HG03521 (cell line): ENCODE measurements at regions not wholly inside any gene's neighbourhood (a gene's known extent, or its start where the extent isn't known, plus 50 kb on each side); places are given as distances from the start of the nearest gene placed in this dataset.
"Not testable (repeated sequence)": the region's sequence is repeated elsewhere in the genome, so short reads cannot be mapped to it uniquely, and the experiment has no call there.

Experiments used
- ATAC-seq: cut with Tn5 transposase; IDR thresholded peaks from one replicate; pipeline ENCODE4 v1.9.1; 2021; ENCODE audit warnings: mild to moderate bottlenecking, moderate library complexity; ENCODE audit not compliant: unreplicated experiment

DNA sequence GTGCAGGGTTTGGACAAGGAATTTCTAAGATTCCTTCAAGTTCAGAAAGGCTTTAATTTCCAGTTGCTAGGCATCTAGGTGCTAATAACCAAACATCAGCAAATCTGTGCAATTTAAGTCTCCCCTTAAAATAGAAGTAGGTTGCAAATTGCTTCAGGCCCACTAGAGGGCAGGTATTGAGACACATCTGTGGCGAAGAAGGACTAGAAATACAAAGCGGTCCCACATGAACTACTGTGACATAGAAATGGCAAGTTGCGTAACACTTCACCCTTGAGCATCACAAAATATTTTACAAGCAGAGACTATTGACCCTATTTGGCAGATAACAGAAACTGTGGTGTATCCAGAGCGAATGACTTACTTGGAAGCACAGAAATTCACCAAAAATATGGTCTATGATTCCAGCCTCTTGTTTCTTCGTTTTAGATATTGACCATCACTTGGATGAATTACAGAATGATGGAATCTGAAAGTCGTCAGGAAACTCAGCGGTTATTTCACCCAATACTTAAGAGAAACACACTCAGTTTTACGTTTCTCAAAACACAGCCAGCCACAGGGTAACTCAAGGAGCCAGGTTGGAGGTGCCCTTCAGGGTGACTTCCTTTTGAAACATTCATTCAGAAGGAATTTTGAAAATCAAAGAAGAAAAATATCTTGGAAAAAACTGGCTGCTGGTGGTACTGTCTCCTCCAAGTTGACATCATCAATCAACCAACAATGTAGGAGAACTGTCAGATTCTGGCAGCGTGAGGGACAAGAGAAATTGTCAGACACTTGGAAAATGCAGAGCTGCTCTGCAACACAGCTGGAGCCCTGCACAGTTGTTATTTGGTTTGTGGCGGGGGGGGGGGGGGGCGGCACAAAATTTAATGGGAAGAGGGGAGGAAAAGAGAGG is 256.3 kb upstream of the MINDY3 start:
- peak; percentile 73 for ATAC-seq

DNA sequence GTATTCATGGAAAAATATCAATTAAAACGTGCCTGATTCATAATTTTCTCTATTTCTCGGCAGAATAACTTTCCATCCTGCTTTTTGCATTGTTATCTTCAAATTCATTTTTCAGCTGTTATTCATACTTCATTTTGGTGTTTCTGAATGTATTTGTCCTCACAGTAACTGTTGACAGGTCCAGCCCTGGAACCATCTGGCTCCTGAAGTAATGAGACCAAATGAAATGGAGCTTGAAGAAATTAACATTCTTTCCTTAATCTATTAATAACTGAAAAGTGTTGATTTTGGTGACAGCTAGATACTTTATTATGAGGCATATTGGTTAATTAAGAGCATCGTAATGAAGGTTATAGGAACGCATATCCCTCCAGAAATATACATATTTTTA is 257.0 kb upstream of the MINDY3 start:
- no peak for ATAC-seq

- ATAC-seq: no peak
These were observed 259.1 kb upstream of the MINDY3 start for GRCh38 chr10:16119445-16119844.

- no peak for ATAC-seq
These were observed 260.3 kb upstream of the MINDY3 start for GRCh38 chr10:16120563-16120962.

DNA sequence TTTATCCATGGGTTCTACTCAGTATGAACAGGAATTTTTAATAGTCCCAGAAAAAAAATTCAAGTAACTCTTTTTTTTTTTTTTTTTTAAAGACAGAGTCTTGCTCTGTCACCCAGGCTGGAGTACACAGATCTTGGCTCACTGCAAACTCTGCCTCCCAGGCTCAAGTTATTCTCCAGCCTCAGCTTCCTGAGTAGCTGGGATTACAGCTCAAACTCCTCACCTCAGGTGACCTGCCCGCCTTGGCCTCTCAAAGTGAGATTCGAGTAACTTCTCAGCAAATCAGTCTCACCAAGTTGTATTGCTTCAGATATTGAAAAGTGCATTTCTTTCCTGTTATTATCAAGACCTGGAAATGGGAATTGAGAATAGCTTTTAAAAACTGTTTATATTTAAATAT is 281.2 kb upstream of the MINDY3 start:
- no peak for ATAC-seq

GRCh38 chr10:16146993-16147392 is 286.7 kb upstream of the MINDY3 start:
- ATAC-seq: no peak

DNA sequence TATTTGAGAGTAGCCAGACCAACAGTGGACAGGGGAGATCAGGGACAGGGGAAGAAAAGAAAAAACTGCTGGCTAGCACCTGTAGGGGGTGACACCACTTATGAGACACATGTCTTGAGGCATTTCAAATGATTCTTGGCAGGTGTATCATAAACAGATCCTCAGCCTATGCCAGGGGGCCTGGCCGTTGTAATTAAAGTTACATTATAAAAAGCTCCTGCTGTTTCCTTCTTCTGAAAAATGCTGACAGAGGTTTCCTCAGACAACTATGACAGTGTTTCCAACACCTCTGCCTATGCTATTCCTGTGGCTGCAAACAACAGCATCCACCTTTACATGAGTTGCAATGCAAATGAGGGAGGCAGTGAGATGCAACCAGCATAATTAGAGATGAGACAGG is 281.0 kb upstream of the PTER start:
- no peak for ATAC-seq

- no peak for ATAC-seq
These were observed 280.1 kb upstream of the PTER start for GRCh38 chr10:16156681-16157080.

- not testable (repeated sequence) for ATAC-seq
These were observed 271.7 kb upstream of the PTER start for GRCh38 chr10:16165067-16165466.

- no peak for ATAC-seq
These were observed 254.7 kb upstream of the PTER start for GRCh38 chr10:16182144-16182543.

DNA sequence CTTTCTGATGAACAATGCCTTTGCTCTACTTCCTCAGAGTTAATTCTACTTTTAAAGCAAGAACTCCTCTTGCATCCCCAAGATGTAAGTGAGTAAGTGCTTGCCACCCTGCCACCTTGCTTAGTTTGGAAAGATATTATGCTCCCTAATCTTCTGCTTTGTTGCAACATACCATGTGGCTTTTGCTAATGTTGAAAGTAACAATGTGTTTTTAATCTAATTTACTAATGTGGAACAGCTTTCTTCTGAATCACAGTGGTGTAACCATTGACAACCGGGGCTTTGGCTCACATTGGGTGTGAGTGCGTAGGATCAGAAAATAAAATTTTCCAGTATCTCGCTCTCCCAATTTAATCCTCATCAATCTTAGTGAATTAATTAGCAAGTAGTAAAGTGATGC is 254.1 kb upstream of the PTER start:
- no peak for ATAC-seq

- no peak for ATAC-seq
These were observed 252.7 kb upstream of the PTER start for GRCh38 chr10:16184096-16184597.

DNA sequence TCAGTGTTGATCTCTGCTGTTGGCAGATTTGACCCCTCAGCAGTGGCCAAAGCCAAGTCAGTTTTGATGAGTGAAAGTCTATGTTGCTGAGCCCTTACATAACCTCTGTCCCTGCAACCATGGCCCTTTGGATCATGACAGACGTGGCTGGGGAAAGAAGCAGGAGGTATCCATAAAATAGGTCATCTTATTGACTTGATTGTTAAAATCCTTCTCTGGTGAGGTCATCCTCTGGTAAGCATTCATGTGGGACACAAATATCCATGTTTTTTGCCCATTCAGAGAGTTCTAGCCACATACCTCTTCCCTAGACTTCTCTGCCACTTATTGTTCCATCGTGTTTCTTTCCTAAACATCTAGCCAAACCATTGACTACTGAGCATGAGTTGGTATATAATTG is 251.9 kb upstream of the PTER start:
- no peak for ATAC-seq

GRCh38 chr10:16186564-16186963 is 250.2 kb upstream of the PTER start:
- no peak for ATAC-seq

- ATAC-seq: no peak
These were observed 249.6 kb upstream of the PTER start for GRCh38 chr10:16187161-16187560.

DNA sequence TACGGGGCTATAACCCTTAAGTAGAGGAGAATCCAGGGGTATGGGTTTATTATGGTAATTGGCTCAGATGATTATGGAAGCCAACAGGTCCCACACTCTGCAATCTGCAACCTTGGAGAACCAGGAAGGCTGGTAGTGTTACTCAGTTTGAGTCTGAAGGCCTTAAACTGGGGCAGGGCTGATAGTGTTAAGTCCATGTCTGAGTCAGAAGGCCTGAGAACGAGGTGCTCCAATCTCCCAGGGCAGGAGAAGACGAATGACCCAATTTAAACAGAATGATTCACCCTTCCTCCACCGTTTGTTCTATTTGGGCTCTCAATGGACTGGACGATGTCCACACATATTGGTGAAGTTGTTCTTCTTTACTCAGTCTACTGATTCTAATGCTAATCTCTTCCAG is 244.5 kb upstream of the PTER start:
- ATAC-seq: no peak

DNA sequence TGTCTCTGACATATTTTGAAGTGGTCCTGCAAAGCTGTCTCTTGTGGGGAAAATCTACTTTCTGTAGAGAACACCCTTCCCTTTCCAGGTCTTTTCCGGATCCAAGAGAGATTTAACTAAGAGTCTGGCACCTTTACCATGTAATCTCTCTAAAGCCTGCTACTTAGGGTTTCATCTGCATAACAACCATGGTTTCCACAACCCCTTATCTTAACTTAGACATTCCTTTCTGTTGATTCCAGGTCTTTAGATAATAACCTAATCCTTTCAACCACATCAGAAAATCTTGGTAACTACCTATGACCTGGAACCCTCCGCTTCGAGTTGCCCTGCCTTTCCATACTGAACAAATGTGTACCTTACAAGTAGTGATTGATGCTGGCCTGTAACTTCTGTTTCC is 243.6 kb upstream of the PTER start:
- no peak for ATAC-seq

DNA sequence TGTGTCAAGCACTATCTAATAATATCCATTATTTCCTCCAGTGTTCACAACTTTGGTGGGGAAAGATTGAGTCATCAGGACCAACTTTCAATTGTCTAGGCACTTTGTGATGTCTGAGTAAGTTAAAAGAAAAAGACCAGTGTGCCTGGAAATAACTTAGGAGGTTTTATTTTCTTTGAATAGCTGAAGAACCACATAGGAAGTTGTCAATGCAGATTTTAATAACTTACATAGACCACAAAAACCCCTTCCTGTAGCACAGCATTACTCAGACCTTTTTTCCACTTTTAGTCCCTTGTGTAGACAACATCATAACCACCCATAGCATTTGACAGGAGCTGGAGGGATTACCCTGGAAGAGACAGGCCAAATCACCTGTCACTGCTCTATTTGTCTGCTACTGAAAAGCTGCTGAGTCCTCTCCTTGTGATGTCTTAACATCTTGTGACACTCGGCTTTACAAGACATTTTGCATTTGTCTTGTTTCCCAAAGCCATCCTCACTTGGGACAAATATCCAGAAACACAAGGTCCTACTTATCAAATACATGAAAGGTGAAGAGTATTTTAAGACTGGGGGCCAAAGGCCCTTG is 241.5 kb upstream of the PTER start:
- ATAC-seq: peak; percentile 94

DNA sequence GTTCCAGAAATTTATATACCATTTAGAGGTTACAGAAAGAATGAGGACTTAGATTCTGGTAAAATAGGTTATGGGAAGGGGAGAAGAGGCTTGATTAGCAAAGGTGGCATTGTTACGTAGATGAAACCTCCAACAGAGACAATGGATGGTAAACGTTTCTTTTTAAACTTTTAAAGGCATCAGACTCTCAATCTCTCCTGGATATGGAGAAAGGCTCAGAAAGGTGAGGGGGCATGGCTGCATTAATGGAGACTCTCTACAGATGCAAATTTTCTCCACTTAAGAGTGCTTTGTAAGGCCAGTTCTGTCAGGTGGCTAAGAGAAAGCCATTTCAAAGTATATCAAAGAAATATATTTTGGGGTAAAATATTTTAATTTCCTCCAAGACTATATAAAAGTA is 240.9 kb upstream of the PTER start:
- ATAC-seq: no peak

DNA sequence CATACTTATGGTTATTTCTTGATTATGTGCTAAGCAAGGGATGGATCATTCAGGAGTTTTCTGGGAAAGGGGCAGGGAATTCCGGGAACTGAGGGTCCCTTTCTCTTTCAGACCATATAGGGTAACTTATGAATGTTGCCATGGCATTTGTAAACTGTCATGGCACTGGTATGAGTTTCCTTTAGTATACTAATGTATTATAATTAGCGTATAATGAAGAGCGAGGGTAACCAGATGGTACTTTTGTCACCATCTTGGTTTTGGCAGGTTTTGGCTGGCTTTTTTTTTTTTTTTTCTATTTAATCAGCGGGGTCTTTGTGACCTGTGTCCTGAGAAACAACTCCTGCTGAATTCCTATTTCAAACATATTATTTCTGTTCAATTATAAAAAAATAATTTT is 237.6 kb upstream of the PTER start:
- ATAC-seq: no peak

DNA sequence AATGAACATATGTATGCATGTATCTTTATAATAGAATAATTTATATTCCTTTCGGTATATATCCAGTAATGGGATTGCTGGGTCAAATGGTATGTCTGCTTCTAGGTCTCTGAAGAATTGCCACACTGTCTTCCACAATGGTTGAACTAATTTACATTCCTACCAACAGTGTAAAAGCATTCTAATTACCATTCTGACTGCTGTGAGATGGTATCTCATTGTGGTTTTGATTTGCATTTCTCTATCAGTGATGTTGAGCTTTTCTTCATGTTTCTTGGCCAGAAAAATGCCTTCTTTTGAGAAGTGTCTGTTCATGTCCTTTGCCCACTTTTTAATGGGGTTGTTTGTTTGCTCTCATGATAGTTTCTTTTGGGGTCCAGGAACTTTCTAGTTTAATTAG is 213.2 kb upstream of the PTER start:
- not testable (repeated sequence) for ATAC-seq

GRCh38 chr10:16227674-16228073 is 209.1 kb upstream of the PTER start:
- ATAC-seq: no peak
